NCI-H345 treated with DMSO at 0.1 percent for 48 hours (cell line): ENCODE measurements at regions not wholly inside any gene's neighbourhood (a gene's known extent, or its start where the extent isn't known, plus 50 kb on each side); places are given as distances from the start of the nearest gene placed in this dataset.

Experiments used
- DNase-seq: peaks from one replicate; lab custom pipeline; 2025; ENCODE audit not compliant: unreplicated experiment; lab: John Stamatoyannopoulos, UW

GRCh38 chr6:168736039-168736438 is 295.1 kb downstream of the SMOC2 start:
- DNase-seq = no peak

DNA sequence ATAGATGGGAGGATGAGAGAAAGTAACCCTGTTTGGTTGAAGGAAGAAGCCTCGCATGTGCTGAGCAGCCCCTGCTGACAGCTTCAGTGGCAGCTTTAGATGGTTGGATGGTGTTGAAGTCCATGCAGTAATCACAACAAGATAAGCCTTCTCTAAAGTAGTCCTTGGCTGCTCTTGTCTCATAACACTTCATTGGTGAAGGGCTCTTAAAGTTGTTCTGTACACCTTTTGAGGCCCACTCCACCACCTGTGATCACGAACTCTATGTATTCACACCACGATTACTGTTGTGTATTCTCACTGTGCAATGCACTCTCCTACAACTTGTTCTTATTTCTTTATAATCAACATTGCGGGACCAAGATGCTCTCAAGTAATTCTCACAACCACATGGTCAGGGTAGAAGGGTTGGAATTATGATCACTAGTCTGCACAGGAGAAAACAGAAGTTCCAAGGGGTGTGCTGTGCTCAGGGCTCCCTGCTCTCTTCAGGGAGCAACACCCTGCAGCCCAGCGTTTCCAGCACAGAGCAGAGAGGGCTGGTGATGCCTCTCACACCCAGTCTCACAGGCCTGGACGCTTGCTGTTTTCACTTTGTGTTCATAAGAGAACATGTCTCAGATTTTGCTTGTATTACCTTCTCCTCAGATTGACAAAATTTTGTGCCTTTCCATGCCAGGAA is 294.4 kb downstream of the SMOC2 start:
- DNase-seq = peak; percentile 49

GRCh38 chr6:168734523-168734922 is 293.5 kb downstream of the SMOC2 start:
- no peak for DNase-seq

DNA sequence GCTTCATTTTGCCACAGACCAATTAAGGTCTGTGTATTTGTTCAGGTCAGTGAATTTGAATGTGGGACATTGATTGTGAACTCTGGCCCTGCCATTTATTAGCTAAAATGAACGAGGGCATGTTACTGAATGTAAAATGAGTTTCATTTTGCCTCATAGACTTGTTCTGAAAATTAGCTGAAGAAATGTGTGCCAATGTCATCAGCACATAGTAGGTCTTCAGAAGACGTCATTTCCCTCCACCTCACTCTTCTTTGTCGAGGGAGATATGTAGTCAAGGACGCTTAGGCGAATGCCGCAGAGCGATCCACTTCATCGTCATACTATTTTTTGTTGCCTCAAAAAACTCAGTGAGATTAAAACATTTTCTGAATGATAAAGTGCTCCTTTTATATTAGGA is 291.7 kb downstream of the SMOC2 start:
- no peak for DNase-seq

DNA sequence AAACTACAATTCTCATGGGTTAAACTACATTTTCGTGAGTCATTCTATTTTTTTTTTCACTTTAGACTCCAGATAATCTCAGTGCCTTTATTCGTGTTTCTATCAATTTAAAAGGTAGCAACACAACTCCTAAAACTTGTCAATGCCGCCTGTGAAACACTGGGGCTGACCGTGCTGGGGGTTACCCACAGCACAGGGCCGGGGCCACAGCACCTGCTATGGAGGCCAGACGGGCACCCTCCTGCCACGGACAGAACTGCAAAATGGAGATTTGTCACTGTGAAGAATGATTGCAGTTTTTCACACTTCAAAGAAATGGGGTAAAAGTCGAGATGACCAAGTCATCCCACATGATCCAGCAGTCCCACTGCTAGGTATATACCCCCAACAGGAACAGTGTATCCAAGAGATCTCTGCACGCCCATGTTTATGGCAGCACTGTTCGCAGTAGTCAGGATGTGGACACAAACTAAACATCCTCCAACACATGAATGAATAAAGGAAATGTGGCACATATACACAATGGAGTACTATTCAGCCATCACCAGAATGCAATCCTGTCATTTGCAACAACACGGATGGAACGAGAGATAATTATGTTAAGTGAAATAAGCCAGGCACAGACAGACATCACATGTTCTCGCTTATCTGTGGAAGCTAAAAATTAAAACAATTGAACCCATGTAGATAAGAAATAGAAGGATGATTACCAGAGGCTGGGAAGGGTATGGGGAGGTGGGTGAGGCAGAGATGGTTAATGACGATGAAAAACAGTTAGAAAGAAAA is 290.1 kb downstream of the SMOC2 start:
- DNase-seq = no peak

- DNase-seq = no peak
Observed at GRCh38 chr6:168728056-168728455, 287.1 kb downstream of the SMOC2 start.

GRCh38 chr6:168726312-168726856 is 285.4 kb downstream of the SMOC2 start:
- DNase-seq = no peak

- peak; percentile 23 for DNase-seq
Observed at GRCh38 chr6:168725802-168726201, 284.8 kb downstream of the SMOC2 start.

DNA sequence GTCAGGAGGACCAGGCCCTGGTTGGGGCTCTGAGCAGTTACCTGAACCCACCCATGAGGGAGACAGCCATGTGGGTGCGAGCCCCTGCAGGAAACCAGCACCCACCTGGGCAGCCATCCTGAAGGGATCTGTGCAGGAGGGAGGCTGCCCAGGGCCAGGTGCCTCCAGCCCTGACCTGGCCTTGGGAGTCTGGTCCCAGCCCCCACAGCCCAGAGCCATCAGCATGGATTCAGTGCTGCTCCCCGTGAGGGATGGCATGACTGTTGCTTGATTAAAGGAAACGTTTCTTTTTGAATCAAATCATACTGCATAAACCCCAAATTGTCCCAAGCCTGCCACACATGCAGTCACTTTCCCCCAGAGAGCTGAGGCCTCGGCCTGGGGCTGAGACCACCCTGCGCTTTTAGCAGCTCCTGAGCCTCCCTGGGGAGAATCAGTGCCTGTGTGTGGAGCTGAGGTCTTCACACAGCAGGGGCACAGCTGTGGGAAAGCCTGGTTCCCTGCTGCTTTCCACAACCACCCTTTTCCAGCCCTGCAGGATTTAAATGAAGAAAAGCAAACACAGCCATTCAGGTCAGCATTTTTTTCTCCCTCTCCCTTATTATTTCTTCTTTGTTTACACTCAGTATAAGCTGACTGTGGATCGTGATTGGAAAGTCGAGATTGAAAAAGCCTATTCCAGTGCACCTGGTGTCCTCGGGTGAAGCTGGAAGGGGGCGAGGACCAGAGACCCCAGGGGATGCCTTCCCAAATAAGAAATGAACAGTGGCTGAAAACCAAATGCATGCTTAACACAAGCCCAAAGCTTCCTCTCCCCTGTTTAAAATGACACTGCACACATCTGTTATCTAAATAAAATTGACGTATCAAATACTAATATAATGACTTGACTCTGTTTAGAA is 283.9 kb downstream of the SMOC2 start:
- DNase-seq = peak; percentile 55

- DNase-seq = no peak
Observed at GRCh38 chr6:168724033-168724432, 283.0 kb downstream of the SMOC2 start.

DNA sequence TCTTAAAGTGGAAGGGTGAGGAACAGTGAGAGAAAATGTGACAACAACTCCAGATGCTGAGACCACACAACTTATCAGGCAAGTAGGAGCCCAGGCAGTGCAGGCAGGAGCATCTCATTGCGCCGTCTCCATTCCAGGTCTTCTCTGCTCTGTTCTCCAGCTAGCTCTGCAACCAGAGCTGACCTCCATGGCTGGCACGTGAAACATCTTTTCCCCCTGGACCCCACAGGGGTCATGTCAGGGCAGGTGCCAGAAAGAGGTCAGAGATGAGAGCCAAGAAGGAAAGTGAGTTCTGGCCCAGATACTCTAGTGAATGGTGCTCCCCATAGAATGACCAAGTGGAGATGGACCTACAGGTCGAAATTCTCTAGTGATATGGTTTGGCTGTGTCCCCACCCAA is 281.4 kb downstream of the SMOC2 start:
- no peak for DNase-seq

DNA sequence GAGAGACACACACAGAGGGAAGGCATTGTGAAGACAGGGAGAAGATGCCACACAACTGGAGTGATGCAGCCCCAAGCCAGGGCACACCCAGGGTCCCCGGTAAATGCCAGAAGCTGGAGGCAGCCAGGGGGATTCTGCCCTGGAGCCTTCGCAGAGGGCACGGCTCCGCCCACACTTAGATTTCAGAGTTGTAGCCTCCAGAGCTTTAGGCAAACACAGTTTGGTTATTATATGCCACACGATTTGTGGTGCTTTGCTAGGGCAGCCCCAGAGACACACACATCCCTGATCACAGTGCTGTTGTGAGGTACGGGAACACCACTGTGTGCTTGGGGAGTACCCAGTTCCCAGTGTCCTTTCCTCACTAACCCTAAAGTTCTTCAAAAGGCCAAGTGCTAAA is 280.6 kb downstream of the SMOC2 start:
- DNase-seq = no peak

GRCh38 chr6:168719901-168720300 is 278.9 kb downstream of the SMOC2 start:
- DNase-seq = no peak

DNA sequence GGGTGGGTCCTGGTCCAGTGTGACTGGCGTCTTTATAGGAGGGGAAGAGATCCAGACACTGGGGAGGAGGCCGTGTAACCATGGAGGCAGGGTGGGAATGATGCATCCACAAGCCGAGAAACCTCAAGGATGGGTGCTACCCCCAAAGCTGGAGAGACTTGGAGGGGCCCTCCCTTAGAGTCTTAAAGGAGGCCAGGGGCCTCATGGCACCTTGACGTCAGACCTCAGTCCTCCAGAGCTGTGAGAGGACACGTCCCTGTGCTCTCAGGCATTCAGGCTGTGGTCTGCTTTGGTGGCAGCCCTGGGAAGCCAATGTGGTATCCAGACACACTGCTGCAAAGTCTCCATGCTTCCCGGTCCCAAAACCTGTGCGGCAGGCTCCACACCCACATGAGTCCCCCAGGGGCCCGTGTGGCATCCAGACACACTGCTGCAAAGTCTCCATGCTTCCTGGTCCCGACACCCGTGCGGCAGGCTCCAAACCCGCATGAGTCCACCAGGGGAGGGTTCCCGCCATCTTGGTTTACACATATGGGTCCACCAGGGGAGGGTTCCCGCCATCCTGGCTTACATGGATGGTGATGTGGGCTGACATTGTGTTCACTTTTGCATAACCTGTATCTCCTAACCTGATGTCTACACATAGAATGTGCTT is 278.0 kb downstream of the SMOC2 start:
- no peak for DNase-seq
